ENCODE measurements at regions not wholly inside any gene's neighbourhood (a gene's known extent, or its start where the extent isn't known, plus 50 kb on each side); places are given as distances from the start of the nearest gene placed in this dataset.

DNA sequence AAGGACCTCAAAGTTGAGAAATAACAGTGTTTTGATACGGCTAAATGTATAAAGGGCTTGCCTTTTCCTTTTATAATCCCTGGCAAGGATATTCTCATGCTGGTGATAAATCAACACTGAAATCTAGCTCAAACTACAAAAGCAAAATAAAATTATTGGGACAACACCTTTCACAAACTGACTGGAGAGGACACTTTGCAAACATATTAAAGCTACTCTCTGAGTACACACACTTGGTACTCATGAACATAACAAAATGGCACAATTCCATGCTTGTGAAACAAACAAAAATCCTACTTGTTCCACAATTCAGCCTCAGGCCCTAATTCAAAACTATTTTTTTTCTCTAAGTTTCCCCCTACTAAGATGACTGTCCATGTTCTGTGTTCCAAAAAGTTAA lies 305.8 kb downstream of the ETAA1 start:
- WGBS (ENCODE audit: low lambda C conversion rate, missing lambda C conversion rate): 93% methylated on average over 1 of the region's 1 CpG
- H3K4me3 ChIP-seq: no peak overlapping the region
- H2AFZ ChIP-seq: no peak overlapping the region

DNA sequence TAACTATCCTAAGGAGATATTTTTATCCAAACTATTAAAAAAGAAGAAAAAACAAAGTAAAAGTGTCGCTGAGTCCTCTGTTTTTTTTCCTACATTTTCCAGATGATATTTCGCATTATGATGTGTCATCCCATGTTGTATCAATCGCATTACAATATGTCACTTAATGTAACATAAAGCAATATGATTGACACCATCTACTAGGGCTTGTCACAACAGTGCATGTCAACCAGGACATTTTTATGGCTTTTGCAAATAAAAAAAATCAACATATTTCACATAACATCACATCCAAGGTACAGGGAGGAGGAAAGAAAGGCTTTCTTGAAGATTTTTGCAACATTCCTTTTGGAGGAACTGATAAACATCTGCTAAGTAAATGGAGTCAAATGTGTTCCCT lies 308.9 kb downstream of the ETAA1 start:
- Histone ChIP-seq H3K79me2 (no peaks in the 10 kb centered on the region), H3K27ac (no peak overlapping the region), H3K36me3 (replicated peaks; ENCODE audit: insufficient read depth, low read depth) (no peaks in the 10 kb centered on the region), H3K9me3 (ENCODE audit: low read depth) (no peaks in the 10 kb centered on the region), H3K4me2 (no peak overlapping the region), H3K27me3 (no peaks in the 10 kb centered on the region), H3K4me3 (no peak overlapping the region), H4K20me1 (ENCODE audit: insufficient read depth, poor library complexity, severe bottlenecking) (no peaks in the 10 kb centered on the region), H3K9me2 (replicated peaks; ENCODE audit: insufficient read depth) (no peaks in the 10 kb centered on the region), H2AFZ (no peak overlapping the region), H3K4me1 (ENCODE audit: insufficient read depth) (no peaks in the 10 kb centered on the region)
- TF ChIP-seq EZH2phosphoT487 (IDR thresholded peaks at IDR 0.05; ENCODE audit: low read depth, severe bottlenecking, unreplicated experiment) (no peak), EZH2 (IDR thresholded peaks at IDR 0.05; ENCODE audit: borderline replicate concordance) (no peak)
- TF ChIP-seq, protein P1, sequence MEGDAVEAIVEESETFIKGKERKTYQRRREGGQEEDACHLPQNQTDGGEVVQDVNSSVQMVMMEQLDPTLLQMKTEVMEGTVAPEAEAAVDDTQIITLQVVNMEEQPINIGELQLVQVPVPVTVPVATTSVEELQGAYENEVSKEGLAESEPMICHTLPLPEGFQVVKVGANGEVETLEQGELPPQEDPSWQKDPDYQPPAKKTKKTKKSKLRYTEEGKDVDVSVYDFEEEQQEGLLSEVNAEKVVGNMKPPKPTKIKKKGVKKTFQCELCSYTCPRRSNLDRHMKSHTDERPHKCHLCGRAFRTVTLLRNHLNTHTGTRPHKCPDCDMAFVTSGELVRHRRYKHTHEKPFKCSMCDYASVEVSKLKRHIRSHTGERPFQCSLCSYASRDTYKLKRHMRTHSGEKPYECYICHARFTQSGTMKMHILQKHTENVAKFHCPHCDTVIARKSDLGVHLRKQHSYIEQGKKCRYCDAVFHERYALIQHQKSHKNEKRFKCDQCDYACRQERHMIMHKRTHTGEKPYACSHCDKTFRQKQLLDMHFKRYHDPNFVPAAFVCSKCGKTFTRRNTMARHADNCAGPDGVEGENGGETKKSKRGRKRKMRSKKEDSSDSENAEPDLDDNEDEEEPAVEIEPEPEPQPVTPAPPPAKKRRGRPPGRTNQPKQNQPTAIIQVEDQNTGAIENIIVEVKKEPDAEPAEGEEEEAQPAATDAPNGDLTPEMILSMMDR (IDR thresholded peaks at IDR 0.05; ENCODE audit: poor library complexity): no peak
- DNase-seq (ENCODE audit: low spot score): no peak
- WGBS (ENCODE audit: low lambda C conversion rate, missing lambda C conversion rate): 89% methylated on average over 3 of the region's 3 CpGs

More for the DNA sequence above, 305.8 kb downstream of the ETAA1 start:
- no peak overlapping the region for H3K4me2 ChIP-seq
- no peak overlapping the region for H3K27ac ChIP-seq
- TF ChIP-seq, protein P1 (IDR thresholded peaks at IDR 0.05; ENCODE audit: poor library complexity): no peak
- no peak for TF ChIP-seq EZH2 (IDR thresholded peaks at IDR 0.05; ENCODE audit: borderline replicate concordance)
- TF ChIP-seq EZH2phosphoT487 (IDR thresholded peaks at IDR 0.05; ENCODE audit: low read depth, severe bottlenecking, unreplicated experiment): no peak
- no peaks in the 10 kb centered on the region for H3K9me3 ChIP-seq (ENCODE audit: low read depth)
- DNase-seq (ENCODE audit: low spot score): no peak
- no peaks in the 10 kb centered on the region for H4K20me1 ChIP-seq (ENCODE audit: insufficient read depth, poor library complexity, severe bottlenecking)
- no peaks in the 10 kb centered on the region for H3K9me2 ChIP-seq (replicated peaks; ENCODE audit: insufficient read depth)
- no peaks in the 10 kb centered on the region for H3K36me3 ChIP-seq (replicated peaks; ENCODE audit: insufficient read depth, low read depth)
- no peaks in the 10 kb centered on the region for H3K79me2 ChIP-seq
- H3K4me1 ChIP-seq (ENCODE audit: insufficient read depth): no peaks in the 10 kb centered on the region
- no peaks in the 10 kb centered on the region for H3K27me3 ChIP-seq

DNA sequence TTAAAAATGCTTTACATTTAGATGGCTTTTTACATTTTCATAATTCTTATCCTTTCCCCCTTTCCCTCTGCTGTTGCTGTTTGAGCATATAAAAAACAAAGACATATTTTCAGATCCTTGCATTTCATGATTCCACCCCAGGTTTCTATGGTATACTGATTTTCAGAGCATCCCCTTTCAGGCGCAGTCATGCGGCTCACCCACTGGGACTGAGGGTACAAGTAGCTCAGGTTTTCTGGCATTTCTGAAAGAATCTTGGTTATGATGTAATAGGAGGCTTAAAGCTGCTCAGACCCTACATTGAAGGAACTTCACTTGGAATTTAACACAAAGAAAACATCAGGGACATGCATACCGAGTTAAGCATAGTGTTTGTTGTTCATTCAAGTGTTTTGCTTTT lies 310.8 kb downstream of the ETAA1 start:
- Histone ChIP-seq H3K27me3 (no peaks in the 10 kb centered on the region), H3K9me3 (ENCODE audit: low read depth) (no peaks in the 10 kb centered on the region), H3K36me3 (replicated peaks; ENCODE audit: insufficient read depth, low read depth) (no peaks in the 10 kb centered on the region), H3K4me1 (ENCODE audit: insufficient read depth) (no peaks in the 10 kb centered on the region), H3K9me2 (replicated peaks; ENCODE audit: insufficient read depth) (no peaks in the 10 kb centered on the region), H3K4me3 (no peak overlapping the region), H2AFZ (no peak overlapping the region), H3K27ac (no peak overlapping the region), H3K79me2 (no peaks in the 10 kb centered on the region), H3K4me2 (no peak overlapping the region), H4K20me1 (ENCODE audit: insufficient read depth, poor library complexity, severe bottlenecking) (no peaks in the 10 kb centered on the region)
- TF ChIP-seq, protein P1 (IDR thresholded peaks at IDR 0.05; ENCODE audit: poor library complexity): no peak
- TF ChIP-seq EZH2 (IDR thresholded peaks at IDR 0.05; ENCODE audit: borderline replicate concordance) (no peak), EZH2phosphoT487 (IDR thresholded peaks at IDR 0.05; ENCODE audit: low read depth, severe bottlenecking, unreplicated experiment) (no peak)
- 90% methylated on average over 3 of the region's 3 CpGs for WGBS (ENCODE audit: low lambda C conversion rate, missing lambda C conversion rate)
- no peak for DNase-seq (ENCODE audit: low spot score)

DNA sequence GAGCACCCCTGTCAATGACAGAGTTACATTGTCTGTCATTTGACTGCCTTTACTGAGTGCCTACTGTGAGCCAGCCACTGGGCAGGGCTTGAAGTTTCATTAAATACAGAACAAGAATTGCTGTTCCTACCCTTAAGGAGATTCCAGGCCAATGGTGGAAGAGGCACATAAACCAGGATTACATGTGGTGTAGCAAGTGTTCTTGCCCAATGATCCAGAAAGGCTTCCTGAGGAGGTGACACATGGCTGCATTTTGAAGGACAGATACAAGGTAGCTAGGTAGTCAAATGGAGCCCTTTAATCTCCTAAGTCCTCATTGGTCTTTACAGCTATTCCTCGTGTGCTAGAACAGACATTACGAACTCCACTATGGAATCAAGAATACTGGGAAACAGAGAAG lies 312.7 kb downstream of the ETAA1 start:
- no peak for TF ChIP-seq EZH2 (IDR thresholded peaks at IDR 0.05; ENCODE audit: borderline replicate concordance)
- TF ChIP-seq, protein P1 (IDR thresholded peaks at IDR 0.05; ENCODE audit: poor library complexity): no peak
- Histone ChIP-seq H3K4me2 (no peak overlapping the region), H3K4me3 (no peak overlapping the region), H3K79me2 (no peaks in the 10 kb centered on the region), H3K9me3 (ENCODE audit: low read depth) (no peaks in the 10 kb centered on the region), H4K20me1 (ENCODE audit: insufficient read depth, poor library complexity, severe bottlenecking) (no peaks in the 10 kb centered on the region), H2AFZ (no peak overlapping the region), H3K4me1 (ENCODE audit: insufficient read depth) (no peaks in the 10 kb centered on the region), H3K9me2 (replicated peaks; ENCODE audit: insufficient read depth) (no peaks in the 10 kb centered on the region), H3K27me3 (no peaks in the 10 kb centered on the region), H3K36me3 (replicated peaks; ENCODE audit: insufficient read depth, low read depth) (no peaks in the 10 kb centered on the region), H3K27ac (no peak overlapping the region)
- 97% methylated on average over 2 of the region's 2 CpGs for WGBS (ENCODE audit: low lambda C conversion rate, missing lambda C conversion rate)
- DNase-seq (ENCODE audit: low spot score): no peak

All from hepatocyte (in vitro differentiated cells).